ENCODE measurements at regions not wholly inside any gene's neighbourhood (a gene's known extent, or its start where the extent isn't known, plus 50 kb on each side); places are given as distances from the start of the nearest gene placed in this dataset.

DNA sequence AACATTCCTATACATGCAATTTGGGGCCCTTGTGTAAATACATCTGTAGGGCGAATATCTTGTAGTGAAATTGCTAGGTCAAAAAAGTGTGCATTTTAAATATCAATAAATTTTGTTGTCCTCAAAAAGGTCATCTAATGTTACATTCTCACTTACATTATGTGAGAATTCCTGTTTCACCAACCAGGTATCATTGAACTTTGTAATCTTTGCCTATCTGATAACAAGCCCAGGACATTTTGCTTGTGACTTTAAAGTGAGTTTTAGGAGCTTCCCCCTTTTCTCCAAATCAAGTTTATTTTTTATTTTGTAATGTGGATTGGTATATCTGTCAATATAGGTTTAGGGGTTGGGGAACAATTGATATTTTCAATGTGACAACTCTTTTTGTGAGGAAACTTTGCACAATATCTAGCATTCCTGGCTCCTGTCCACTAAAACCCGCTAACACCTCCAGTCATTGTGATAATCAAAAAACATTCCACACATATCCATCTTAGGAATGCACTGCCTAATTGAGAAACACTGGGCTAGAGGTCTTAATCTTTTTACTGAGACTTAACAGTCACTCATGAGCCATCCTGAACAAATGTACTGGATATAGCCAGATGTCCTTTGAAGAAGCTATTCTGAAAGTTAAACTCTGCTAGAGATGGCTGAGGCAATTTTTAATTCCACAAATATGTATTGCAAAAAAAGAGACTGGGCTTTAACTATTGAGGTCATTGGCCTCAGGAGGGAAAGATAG, 72.5 kb upstream of the SLC1A1 start (continued):
- no peak for TF ChIP-seq CTCF (IDR thresholded peaks at IDR 0.05 in 2 of 3, conservative IDR thresholded peaks at IDR 0.05 in 1 of 3; ENCODE audit: control insufficient read depth in 2 of 3, extremely low read depth in 1 of 3, insufficient read depth in 1 of 3, low read depth in 3 of 3, low read length in 3 of 3)
- TF ChIP-seq, protein P1, sequence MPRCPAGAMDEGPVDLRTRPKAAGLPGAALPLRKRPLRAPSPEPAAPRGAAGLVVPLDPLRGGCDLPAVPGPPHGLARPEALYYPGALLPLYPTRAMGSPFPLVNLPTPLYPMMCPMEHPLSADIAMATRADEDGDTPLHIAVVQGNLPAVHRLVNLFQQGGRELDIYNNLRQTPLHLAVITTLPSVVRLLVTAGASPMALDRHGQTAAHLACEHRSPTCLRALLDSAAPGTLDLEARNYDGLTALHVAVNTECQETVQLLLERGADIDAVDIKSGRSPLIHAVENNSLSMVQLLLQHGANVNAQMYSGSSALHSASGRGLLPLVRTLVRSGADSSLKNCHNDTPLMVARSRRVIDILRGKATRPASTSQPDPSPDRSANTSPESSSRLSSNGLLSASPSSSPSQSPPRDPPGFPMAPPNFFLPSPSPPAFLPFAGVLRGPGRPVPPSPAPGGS (IDR thresholded peaks at IDR 0.05; ENCODE audit: borderline replicate concordance, insufficient read depth, low read depth, low read length, poor library complexity, severe bottlenecking) = no peak
- TF ChIP-seq BCLAF1 (IDR thresholded peaks at IDR 0.05) = no peak
- no peak for TF ChIP-seq NKRF (conservative IDR thresholded peaks at IDR 0.05)
